GM12892 (cell line): ENCODE measurements at regions not wholly inside any gene's neighbourhood (a gene's known extent, or its start where the extent isn't known, plus 50 kb on each side); places are given as distances from the start of the nearest gene placed in this dataset.
"Not testable (repeated sequence)": the region's sequence is repeated elsewhere in the genome, so short reads cannot be mapped to it uniquely, and the experiment has no call there.

Experiments
- DNase-seq: peaks from one replicate; pipeline ENCODE4 v3.0.0; 2011; ENCODE audit not compliant: insufficient read length
- FAIRE-seq: peaks from 2 replicates; lab custom pipeline; 2011; peaks lifted over from hg19 to GRCh38; lab: Jason Lieb, UNC
- POLR2A ChIP-seq: IDR thresholded peaks from 2 replicates; pipeline ENCODE4 v1.6.1; 2011; ENCODE audit warnings: low read depth, low read length, control low read depth
- POLR2AphosphoS5 ChIP-seq: IDR thresholded peaks from 2 replicates; pipeline ENCODE4 v1.6.1; 2011; ENCODE audit warnings: low read depth, low read length, control low read depth
- TAF1 ChIP-seq: IDR thresholded peaks from 2 replicates; pipeline ENCODE4 v1.6.1; 2011; ENCODE audit warnings: low read depth, mild to moderate bottlenecking, control low read depth, low read length, borderline replicate concordance

DNA sequence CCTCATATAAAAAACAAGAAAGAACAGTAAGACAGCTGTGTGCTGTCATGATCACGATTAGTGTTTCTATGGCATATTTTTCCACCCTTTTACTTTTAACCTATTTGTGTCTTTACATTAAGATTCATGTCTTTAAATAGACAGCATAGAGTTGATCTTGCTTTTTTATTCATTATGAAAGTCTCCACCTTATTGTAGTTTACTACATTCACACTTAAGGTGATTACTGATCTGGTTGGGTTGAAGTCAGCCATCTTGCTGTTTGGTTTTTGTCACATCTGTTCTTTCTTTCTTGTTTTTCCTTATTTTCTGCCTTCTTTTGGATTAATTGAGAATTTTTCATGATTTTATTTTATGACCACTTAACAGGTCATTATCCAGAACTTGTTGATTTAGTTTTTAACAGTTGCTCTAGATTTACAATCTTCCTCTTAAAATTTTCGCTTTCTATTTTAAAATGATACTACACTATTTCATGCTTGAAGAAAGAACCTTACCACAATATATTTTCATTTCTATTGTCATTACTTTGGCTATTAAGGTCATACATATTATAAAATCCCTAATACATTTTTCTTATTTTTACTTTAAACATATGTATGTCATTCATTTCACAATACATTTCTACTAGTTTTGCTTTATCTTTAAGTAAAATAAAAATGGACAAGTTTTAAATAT, 292.5 kb downstream of the SH3GL2 start:
- FAIRE-seq: no peak
- TF ChIP-seq POLR2AphosphoS5: no peak
- no peak for TF ChIP-seq TAF1
- no peak for TF ChIP-seq POLR2A

DNA sequence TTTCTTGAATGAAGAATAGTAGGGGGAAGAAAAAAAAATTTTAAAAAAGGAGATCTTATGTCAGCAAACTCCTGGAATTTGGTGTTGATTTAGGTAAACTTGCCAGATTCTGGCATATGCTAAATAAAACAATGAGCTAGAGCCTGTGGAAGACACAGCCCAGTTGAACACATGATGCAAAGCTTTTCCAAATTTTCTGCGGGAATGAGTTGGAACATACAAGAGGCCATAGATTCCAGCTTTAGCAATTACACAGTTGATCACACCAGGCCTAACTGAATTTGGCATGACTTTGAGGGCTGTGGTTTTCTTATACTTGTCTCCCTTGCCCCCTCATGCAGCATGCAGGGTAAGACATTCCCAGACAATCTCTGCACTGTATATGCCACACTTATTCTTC, 297.0 kb downstream of the SH3GL2 start:
- TF ChIP-seq POLR2A (no peak), TAF1 (no peak), POLR2AphosphoS5 (no peak)
- DNase-seq (no peak), FAIRE-seq (no peak)

More for the DNA sequence above, 292.5 kb downstream of the SH3GL2 start:
- DNase-seq: no peak

DNA sequence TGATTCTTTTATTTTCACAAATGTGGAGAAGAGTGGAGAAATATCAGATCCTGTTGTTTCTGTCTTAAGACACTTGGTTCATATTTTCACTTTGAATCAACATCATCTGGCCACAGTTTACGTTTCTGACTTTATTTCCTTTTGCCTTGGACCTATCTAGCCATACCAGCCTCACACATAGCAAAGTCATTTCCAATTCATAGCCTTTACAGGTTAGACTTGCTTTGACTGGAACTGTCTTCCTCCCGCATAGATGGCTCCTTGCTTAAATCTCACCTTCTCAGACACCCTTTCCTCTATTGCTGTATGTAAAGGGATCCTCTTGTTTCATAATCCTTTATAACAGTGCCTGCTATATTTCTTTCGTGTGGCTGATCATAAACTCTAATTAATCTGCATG, 297.8 kb downstream of the SH3GL2 start:
- DNase-seq (no peak), FAIRE-seq (no peak)
- no peak for TF ChIP-seq POLR2AphosphoS5
- no peak for TF ChIP-seq TAF1
- no peak for TF ChIP-seq POLR2A

DNA sequence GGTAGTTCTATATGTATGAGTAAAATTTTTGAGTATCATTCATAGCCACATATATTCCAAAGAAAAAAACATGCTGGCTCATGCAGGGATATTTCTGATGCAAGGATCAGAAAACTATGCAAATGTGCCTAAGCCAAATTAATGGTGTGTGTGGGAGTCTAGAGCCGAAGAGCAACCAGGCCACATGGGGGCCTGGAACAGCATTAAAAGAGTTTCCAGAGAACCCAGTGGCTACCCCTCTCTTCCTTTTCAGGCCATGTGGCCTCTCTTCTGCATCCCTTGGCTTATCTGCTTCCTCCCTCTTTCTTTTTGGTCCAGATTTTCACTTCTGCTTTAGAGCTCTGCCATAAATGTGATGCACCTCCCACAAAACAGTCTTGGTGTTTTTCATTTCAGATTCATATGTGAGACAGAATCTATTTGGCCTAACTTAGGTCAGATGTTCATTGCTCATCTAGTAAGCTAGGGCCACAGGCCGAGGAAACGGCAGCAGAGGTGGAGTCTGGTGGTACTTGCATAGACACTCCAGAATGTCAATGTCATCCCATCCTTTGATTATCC, 300.0 kb downstream of the SH3GL2 start:
- no peak for TF ChIP-seq POLR2AphosphoS5
- no peak for TF ChIP-seq TAF1
- TF ChIP-seq POLR2A: no peak
- FAIRE-seq: no peak

DNA sequence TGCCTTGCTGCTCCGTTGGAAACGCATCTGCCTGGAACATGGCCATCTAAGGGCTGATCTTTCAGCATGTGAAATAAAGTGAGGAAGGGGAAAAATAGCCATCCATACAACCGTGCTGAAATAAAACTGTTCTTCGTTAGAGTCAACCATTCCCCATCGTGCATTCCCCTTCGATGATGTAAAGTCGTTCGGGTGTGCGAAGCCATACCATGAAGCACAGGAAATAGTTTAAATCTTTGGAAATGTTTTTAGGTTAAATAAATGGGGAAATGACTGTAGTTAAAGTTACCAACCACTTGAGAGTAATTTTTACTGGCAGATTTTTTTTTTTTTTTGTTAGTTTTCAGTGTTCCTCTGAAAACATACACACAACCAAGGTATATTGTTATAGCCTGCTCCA, 302.5 kb downstream of the SH3GL2 start:
- FAIRE-seq (no peak), DNase-seq (no peak)
- TF ChIP-seq TAF1 (no peak), POLR2A (no peak), POLR2AphosphoS5 (no peak)

More for the DNA sequence above, 300.0 kb downstream of the SH3GL2 start:
- no peak for DNase-seq

DNA sequence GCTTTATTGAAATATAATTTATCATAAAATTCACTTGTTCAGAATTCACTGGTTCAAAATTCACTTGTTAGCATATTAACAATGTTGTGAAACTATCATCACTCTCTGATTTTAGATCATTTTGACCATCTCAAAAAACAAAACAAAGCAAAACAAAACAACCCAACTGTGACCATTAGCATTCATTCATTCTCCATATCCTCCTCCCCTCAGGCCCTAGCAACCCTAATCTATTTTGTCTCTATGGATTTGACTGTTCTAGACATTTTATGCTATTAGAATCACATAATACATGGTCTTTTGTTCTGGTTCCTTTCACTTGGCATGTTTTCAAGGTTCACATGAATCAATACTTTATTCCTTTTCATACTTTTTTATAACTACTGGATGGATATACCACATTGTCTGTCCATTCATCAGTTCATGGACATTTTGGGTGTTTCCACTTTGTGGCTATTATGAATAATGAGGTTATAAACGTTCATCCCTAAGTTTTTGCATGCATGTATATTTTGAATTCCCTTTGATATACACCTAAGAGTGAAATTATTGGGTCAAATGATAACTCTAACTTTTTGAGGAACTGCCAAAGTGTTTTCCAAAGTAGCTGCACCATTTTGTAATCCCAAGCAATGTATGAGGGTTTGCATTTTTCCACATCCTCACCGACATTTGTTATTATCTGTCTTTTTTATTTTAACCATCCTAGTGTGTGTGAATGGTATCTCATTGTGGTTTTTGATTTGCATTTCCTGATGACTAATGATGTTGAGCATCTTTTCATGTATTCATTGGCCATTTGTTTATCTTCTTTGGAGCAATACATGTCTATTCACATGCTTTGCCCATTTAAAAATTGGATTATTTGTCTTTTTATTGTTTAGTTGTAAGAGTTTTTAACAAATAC, 304.1 kb downstream of the SH3GL2 start:
- FAIRE-seq (no peak), DNase-seq (no peak)
- TF ChIP-seq POLR2AphosphoS5 (no peak), POLR2A (no peak)

DNA sequence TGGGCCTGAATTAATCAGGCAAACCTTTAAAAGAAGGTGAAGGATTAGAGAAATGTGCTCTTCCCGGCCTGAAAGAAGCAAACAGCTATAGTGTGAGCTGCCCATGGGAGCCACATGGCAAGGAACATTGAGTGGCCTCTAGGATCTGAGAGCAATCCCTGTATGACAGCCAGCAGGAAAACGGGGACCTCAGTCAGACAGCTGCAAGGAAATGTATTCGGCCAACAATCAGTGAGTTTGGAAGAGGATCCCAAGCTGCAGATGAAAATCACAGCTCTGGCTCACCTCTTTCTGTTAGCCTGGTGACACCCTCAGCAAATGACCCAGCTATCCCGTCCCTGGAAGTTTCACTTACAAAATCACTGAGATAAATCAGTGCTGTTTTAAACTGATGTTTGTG, 309.2 kb downstream of the SH3GL2 start:
- no peak for DNase-seq
- FAIRE-seq: no peak
- TF ChIP-seq POLR2A (no peak), POLR2AphosphoS5 (no peak), TAF1 (no peak)

DNA sequence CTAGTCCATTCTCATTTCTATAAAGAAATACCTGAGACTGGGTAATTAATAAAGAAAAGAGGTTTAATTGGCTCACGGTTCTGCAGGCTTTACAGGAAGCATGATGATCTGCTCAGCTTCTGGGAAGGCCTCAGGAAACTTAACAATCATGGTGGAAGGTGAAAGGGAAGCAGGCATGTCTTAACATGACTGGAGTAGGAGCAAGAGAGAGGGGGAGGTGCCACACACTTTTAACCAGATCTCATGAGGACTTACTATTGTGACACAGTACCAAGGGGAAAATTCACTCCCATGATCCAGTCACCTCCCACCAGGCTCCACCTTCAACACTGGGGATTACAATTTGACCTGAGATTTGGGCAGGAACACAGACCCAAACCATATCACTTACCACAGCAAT, 310.1 kb downstream of the SH3GL2 start:
- FAIRE-seq, DNase-seq: not testable (repeated sequence)

DNA sequence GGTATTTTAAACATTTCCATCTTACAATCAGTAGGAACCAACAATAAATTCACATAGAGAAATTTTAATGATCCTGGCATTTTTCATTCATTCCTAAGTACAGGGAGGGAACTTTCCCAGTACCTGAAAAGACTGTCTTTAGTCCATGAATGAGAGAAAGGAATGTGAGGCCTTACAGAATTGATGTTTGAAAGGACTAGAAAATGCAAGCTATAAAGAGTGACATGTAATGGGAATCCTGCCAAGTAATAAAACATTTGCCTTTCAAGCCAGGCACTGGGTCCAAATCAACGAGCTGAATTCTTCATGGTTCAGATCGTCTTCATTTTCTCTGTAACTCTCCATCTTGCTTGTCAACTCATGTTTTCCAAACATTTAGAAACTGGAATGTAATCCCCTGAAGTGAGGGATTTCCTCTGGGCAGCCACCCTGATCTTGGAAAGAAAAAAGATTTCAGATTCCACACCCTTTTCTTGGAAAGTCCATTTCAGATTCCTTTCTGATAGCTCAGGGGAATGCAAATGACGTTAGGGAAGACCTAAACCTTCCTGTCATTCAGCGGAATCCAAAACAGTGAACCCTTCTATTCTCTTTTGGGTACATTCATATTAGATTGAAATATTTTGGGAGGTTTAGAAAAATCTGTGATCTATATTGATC, 315.8 kb downstream of the SH3GL2 start:
- FAIRE-seq: no peak
- no peak for DNase-seq
- TF ChIP-seq TAF1: no peak
- no peak for TF ChIP-seq POLR2A
- no peak for TF ChIP-seq POLR2AphosphoS5

DNA sequence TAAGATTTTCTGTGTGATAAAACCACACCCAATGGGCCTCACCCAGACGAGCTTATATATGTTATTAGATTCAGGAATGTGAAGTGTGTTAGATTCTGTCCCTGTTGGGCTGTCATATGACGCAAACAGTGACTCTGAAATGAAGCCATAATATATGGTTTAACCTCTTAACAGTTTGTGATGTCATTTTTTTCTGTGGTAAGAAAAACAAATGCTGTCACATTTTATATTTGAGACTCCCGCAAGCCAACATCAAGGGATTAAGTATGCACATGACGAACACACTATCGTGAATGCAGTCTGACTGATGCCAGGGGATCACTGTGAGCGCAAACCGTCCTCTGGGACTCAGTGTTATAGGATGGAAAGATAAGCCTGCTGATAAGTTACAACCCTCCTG, 321.7 kb downstream of the SH3GL2 start:
- DNase-seq: no peak
- FAIRE-seq: no peak

DNA sequence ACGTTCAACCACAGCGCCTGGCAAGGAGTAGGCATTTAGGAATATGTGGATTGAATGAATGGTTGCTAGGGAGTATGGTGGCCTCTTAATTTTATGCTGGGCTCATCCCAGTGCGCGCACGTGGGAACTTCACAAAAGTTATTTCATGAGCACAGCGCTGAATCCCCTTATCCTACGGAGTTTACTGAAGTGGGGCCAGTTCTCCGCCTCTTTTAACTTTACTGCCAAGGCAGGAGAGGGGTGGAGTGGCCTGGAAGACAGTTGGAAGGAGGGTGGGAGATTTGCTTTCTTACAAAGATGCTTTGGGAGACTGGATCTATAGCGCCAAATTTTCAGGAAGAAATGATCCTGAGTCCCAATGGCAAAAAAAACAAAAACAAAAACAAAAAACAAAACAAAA, 326.5 kb downstream of the SH3GL2 start:
- DNase-seq (no peak), FAIRE-seq (no peak)
- TF ChIP-seq POLR2A (no peak), TAF1 (no peak), POLR2AphosphoS5 (no peak)

More for the DNA sequence above, 321.7 kb downstream of the SH3GL2 start:
- TF ChIP-seq TAF1: no peak
- no peak for TF ChIP-seq POLR2AphosphoS5
- TF ChIP-seq POLR2A: no peak
